H1 (cell line): ENCODE measurements at regions not wholly inside any gene's neighbourhood (a gene's known extent, or its start where the extent isn't known, plus 50 kb on each side); places are given as distances from the start of the nearest gene placed in this dataset.

Experiments
- CTCF ChIA-PET: fragments of 300-600 bp; sonication (Branson Sonifier 250); formaldehyde crosslinking; loops from one replicate; lab custom pipeline; 2021; ENCODE audit not compliant: partially characterized antibody; lab: Charles Lee
- POLR2A ChIA-PET: fragments of 300-600 bp; sonication (Branson Sonifier 250); formaldehyde crosslinking; loops from one replicate; lab custom pipeline; 2021; ENCODE audit warnings: inconsistent platforms; ENCODE audit not compliant: partially characterized antibody; lab: Charles Lee
- DNase-seq, 2 experiments: peaks; one replicate each; pipeline versions ENCODE4 v3.0.0 to v3.0.0-alpha.2; 2010 to 2022; ENCODE audit warnings: low spot score in 2 of 2, low read depth in 1 of 2, mixed read lengths in 1 of 2
- FAIRE-seq: peaks from 2 replicates; lab custom pipeline; 2011; peaks lifted over from hg19 to GRCh38; lab: Jason Lieb, UNC
- H2AFZ ChIP-seq: 2 replicates; pipeline ENCODE4 v1.8.1; 2012; ENCODE audit warnings: low read length, inconsistent platforms
- H2AK5ac ChIP-seq: 2 replicates; pipeline ENCODE4 v1.6.1; 2013; ENCODE audit warnings: low read depth, low read length
- H2BK120ac ChIP-seq: replicated peaks from 2 replicates; pipeline ENCODE3; 2013; ENCODE audit warnings: low read depth, low read length, inconsistent platforms
- H2BK12ac ChIP-seq: 2 replicates; pipeline ENCODE4 v1.6.1; 2013; ENCODE audit warnings: low read depth, low read length
- H2BK15ac ChIP-seq: 2 replicates; pipeline ENCODE4 v1.6.1; 2013; ENCODE audit warnings: low read length
- H2BK20ac ChIP-seq: 2 replicates; pipeline ENCODE4 v1.6.1; 2013; ENCODE audit warnings: low read length
- H2BK5ac ChIP-seq: 2 replicates; pipeline ENCODE4 v1.6.1; 2013; ENCODE audit warnings: low read depth, low read length
- H3K14ac ChIP-seq: 2 replicates; pipeline ENCODE4 v1.6.1; 2013; ENCODE audit warnings: inconsistent platforms; ENCODE audit not compliant: insufficient read length
- H3K18ac ChIP-seq: 2 replicates; pipeline ENCODE4 v1.6.1; 2013; ENCODE audit warnings: low read length; ENCODE audit errors: extremely low read depth
- H3K23ac ChIP-seq: 2 replicates; pipeline ENCODE4 v1.6.1; 2013; ENCODE audit warnings: inconsistent platforms; ENCODE audit not compliant: insufficient read length
- H3K23me2 ChIP-seq: 2 replicates; pipeline ENCODE4 v1.6.1; 2013; ENCODE audit warnings: low read depth, low read length
- H3K27ac ChIP-seq: 2 replicates; pipeline ENCODE4 v1.6.1; 2011; ENCODE audit warnings: low read depth, low read length, inconsistent platforms
- H3K27me3 ChIP-seq, 4 experiments: replicated peaks in 1 of 4; 1 replicate in 1 of 4; 2 replicates in 3 of 4; pipeline versions ENCODE4 v1.6.1 to v1.8.1; 2011 to 2013; ENCODE audit warnings: low read length in 3 of 4, mild to moderate bottlenecking in 3 of 4, inconsistent platforms in 2 of 4, mixed read lengths in 2 of 4, moderate library complexity in 1 of 4; ENCODE audit not compliant: control insufficient read depth in 3 of 4, insufficient read depth in 3 of 4; ENCODE audit errors: extremely low read depth in 1 of 4
- H3K36me3 ChIP-seq, 4 experiments: 2 replicates each; pipeline versions ENCODE4 v1.6.1 to v1.8.1; 2011 to 2013; ENCODE audit warnings: mild to moderate bottlenecking in 4 of 4, low read length in 3 of 4, moderate library complexity in 2 of 4, control low read depth in 1 of 4, inconsistent platforms in 1 of 4; ENCODE audit not compliant: insufficient read depth in 4 of 4, control insufficient read depth in 2 of 4
- H3K4ac ChIP-seq: replicated peaks from 2 replicates; pipeline ENCODE3; 2013; ENCODE audit warnings: low read length, low read depth, mixed read lengths, inconsistent platforms; ENCODE audit not compliant: insufficient read length
- H3K4me1 ChIP-seq, 4 experiments: replicated peaks in 1 of 4; 1 replicate in 1 of 4; 2 replicates in 3 of 4; pipeline versions ENCODE4 v1.6.1 to v1.8.1; 2011 to 2013; ENCODE audit warnings: low read length in 3 of 4, inconsistent platforms in 2 of 4, mixed read lengths in 1 of 4; ENCODE audit not compliant: insufficient read depth in 4 of 4, control insufficient read depth in 3 of 4
- H3K4me2 ChIP-seq, 2 experiments: 2 replicates each; pipeline versions ENCODE4 v1.6.1 to v1.8.1; 2011 to 2013; ENCODE audit warnings: low read depth in 2 of 2, low read length in 2 of 2, control low read depth in 1 of 2, inconsistent platforms in 1 of 2, mild to moderate bottlenecking in 1 of 2; ENCODE audit not compliant: insufficient read depth in 1 of 2
- H3K4me3 ChIP-seq, 4 experiments: fragments of 200-600, 300-600 bp in 1 of 4; sonication (generic), shearing (Covaris generic), sonication (Bioruptor Twin) in 1 of 4; 2 replicates each; pipeline versions ENCODE4 v1.5.1 to v1.8.1; 2011 to 2016; ENCODE audit warnings: low read length in 4 of 4, low read depth in 3 of 4, control low read depth in 2 of 4, inconsistent platforms in 2 of 4, mild to moderate bottlenecking in 2 of 4, mixed read lengths in 1 of 4, moderate library complexity in 1 of 4; ENCODE audit not compliant: insufficient read depth in 2 of 4; ENCODE audit errors: extremely low read depth in 1 of 4
- H3K56ac ChIP-seq: replicated peaks from 2 replicates; pipeline ENCODE3; 2013; ENCODE audit warnings: low read depth, mild to moderate bottlenecking, mixed read lengths, low read length, inconsistent platforms; ENCODE audit not compliant: insufficient read length
- H3K79me1 ChIP-seq: 2 replicates; pipeline ENCODE4 v1.6.1; 2013; ENCODE audit warnings: low read depth, low read length, control low read depth
- H3K79me2 ChIP-seq, 2 experiments: 2 replicates each; pipeline versions ENCODE4 v1.6.1 to v1.8.1; 2012 to 2013; ENCODE audit warnings: low read length in 2 of 2, mild to moderate bottlenecking in 2 of 2, inconsistent platforms in 1 of 2; ENCODE audit not compliant: insufficient read depth in 2 of 2, control insufficient read depth in 1 of 2
- H3K9ac ChIP-seq, 4 experiments: replicated peaks in 1 of 4; 1 replicate in 1 of 4; 2 replicates in 3 of 4; pipeline versions ENCODE4 v1.6.1 to v1.8.1; 2011 to 2013; ENCODE audit warnings: low read depth in 3 of 4, low read length in 3 of 4, control low read depth in 2 of 4, mild to moderate bottlenecking in 2 of 4, moderate library complexity in 2 of 4, inconsistent platforms in 1 of 4; ENCODE audit errors: extremely low read depth in 1 of 4
- H3K9me3 ChIP-seq, 2 experiments: 2 replicates each; pipeline versions ENCODE4 v1.6.1 to v1.8.1; 2012 to 2013; ENCODE audit warnings: mild to moderate bottlenecking in 2 of 2, moderate library complexity in 2 of 2, control low read depth in 1 of 2, inconsistent platforms in 1 of 2, low read depth in 1 of 2, low read length in 1 of 2, mixed read lengths in 1 of 2; ENCODE audit not compliant: insufficient read depth in 2 of 2
- H4K20me1 ChIP-seq, 2 experiments: replicated peaks in 1 of 2; 2 replicates each; pipeline versions ENCODE3 to v1.8.1; 2011 to 2013; ENCODE audit warnings: inconsistent platforms in 2 of 2, low read length in 2 of 2, mild to moderate bottlenecking in 1 of 2; ENCODE audit not compliant: insufficient read depth in 2 of 2, control insufficient read depth in 1 of 2
- H4K5ac ChIP-seq: 2 replicates; pipeline ENCODE4 v1.6.1; 2013; ENCODE audit warnings: low read length, low read depth, mixed read lengths, inconsistent platforms; ENCODE audit not compliant: insufficient read length
- H4K8ac ChIP-seq: 2 replicates; pipeline ENCODE4 v1.8.0; 2013; ENCODE audit warnings: mild to moderate bottlenecking, moderate library complexity, low read length, inconsistent platforms; ENCODE audit not compliant: insufficient read depth; ENCODE audit errors: extremely low read depth
- H4K91ac ChIP-seq: replicated peaks from 2 replicates; pipeline ENCODE3; 2013; ENCODE audit warnings: low read length, mixed read lengths, inconsistent platforms; ENCODE audit not compliant: insufficient read length
- WGBS, 2 experiments: shearing (Covaris generic) in 1 of 2; methylation state at CpG; one replicate each; pipeline versions ENCODE4 v1.1.6 to v1.1.7; 2013 to 2015; ENCODE audit warnings: low lambda C conversion rate in 2 of 2, mixed read lengths in 2 of 2, inconsistent platforms in 1 of 2, low coverage in 1 of 2, missing lambda C conversion rate in 1 of 2; ENCODE audit not compliant: insufficient replicate concordance in 2 of 2, insufficient coverage in 1 of 2, insufficient read length in 1 of 2; ENCODE audit errors: extremely low coverage in 1 of 2, missing lambda C conversion rate in 1 of 2; 5-methylcytosine and 5-hydroxymethylcytosine counted together
- TF ChIP-seq, protein P1 (sequence below): fragments of 300-600 bp; sonication (generic); IDR thresholded peaks from 2 replicates; pipeline ENCODE4 v1.7.1; 2012; ENCODE audit warnings: low read length, moderate library complexity, mild to moderate bottlenecking, inconsistent platforms; ENCODE audit not compliant: insufficient replicate concordance

DNA sequence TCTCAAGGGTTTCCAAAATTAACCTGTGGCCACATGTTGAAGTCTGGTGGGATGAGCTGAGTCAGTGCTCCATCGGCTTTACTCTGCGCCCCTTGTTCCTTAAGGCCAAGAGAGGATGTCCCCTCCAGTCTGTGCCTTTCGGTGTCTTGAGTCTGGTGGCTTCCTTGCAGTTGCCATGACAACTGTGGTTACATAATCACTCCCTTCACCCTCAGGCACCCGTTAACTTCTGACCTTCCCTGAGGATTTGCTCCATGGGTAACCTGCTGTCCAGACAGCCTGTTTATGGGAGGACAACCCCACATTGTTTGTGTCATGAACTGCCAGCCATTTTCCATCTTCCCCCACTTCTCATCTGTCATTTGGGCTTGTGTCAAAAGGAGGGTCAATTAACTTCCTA lies 401.1 kb upstream of the LCORL start:
- H2AFZ ChIP-seq: no peak overlapping the region
- H3K14ac ChIP-seq: no peak overlapping the region
- H3K9ac ChIP-seq: no peak overlapping the region
- no peaks in the 10 kb centered on the region for H3K23me2 ChIP-seq
- no peak overlapping the region for H2AK5ac ChIP-seq
- H3K4me1 ChIP-seq: no peaks in the 10 kb centered on the region
- no peaks in the 10 kb centered on the region for H3K79me1 ChIP-seq
- no peak overlapping the region for H3K4me3 ChIP-seq
- 90% methylated on average over 4 of the region's 4 CpGs; no CpG with 5 or more reads in 1 of the 2 experiments for WGBS, 2 experiments
- H3K18ac ChIP-seq: no peak overlapping the region
- H3K4ac ChIP-seq: no peak overlapping the region
- FAIRE-seq (no peak), DNase-seq (no peak)
- no peak overlapping the region for H4K91ac ChIP-seq
- no peak overlapping the region for H2BK20ac ChIP-seq
- H2BK5ac ChIP-seq: no peak overlapping the region
- no peak overlapping the region for H4K5ac ChIP-seq
- H3K4me2 ChIP-seq: no peak overlapping the region
- H3K9me3 ChIP-seq: peaks cover 60 to 83% of the 10 kb centered on the region in 2 experiments
- no peak overlapping the region for H3K27ac ChIP-seq
- H2BK15ac ChIP-seq: no peak overlapping the region
- H3K79me2 ChIP-seq: no peaks in the 10 kb centered on the region
- no peak overlapping the region for H3K56ac ChIP-seq
- no peak overlapping the region for H2BK12ac ChIP-seq
- H4K8ac ChIP-seq: no peak overlapping the region
- H3K27me3 ChIP-seq: no peaks in the 10 kb centered on the region
- H2BK120ac ChIP-seq: no peak overlapping the region
- H3K23ac ChIP-seq: no peak overlapping the region
- CTCF ChIA-PET: no interaction called here
- no peaks in the 10 kb centered on the region for H4K20me1 ChIP-seq
- POLR2A ChIA-PET: no interaction called here
- no peaks in the 10 kb centered on the region for H3K36me3 ChIP-seq
- TF ChIP-seq, protein P1, sequence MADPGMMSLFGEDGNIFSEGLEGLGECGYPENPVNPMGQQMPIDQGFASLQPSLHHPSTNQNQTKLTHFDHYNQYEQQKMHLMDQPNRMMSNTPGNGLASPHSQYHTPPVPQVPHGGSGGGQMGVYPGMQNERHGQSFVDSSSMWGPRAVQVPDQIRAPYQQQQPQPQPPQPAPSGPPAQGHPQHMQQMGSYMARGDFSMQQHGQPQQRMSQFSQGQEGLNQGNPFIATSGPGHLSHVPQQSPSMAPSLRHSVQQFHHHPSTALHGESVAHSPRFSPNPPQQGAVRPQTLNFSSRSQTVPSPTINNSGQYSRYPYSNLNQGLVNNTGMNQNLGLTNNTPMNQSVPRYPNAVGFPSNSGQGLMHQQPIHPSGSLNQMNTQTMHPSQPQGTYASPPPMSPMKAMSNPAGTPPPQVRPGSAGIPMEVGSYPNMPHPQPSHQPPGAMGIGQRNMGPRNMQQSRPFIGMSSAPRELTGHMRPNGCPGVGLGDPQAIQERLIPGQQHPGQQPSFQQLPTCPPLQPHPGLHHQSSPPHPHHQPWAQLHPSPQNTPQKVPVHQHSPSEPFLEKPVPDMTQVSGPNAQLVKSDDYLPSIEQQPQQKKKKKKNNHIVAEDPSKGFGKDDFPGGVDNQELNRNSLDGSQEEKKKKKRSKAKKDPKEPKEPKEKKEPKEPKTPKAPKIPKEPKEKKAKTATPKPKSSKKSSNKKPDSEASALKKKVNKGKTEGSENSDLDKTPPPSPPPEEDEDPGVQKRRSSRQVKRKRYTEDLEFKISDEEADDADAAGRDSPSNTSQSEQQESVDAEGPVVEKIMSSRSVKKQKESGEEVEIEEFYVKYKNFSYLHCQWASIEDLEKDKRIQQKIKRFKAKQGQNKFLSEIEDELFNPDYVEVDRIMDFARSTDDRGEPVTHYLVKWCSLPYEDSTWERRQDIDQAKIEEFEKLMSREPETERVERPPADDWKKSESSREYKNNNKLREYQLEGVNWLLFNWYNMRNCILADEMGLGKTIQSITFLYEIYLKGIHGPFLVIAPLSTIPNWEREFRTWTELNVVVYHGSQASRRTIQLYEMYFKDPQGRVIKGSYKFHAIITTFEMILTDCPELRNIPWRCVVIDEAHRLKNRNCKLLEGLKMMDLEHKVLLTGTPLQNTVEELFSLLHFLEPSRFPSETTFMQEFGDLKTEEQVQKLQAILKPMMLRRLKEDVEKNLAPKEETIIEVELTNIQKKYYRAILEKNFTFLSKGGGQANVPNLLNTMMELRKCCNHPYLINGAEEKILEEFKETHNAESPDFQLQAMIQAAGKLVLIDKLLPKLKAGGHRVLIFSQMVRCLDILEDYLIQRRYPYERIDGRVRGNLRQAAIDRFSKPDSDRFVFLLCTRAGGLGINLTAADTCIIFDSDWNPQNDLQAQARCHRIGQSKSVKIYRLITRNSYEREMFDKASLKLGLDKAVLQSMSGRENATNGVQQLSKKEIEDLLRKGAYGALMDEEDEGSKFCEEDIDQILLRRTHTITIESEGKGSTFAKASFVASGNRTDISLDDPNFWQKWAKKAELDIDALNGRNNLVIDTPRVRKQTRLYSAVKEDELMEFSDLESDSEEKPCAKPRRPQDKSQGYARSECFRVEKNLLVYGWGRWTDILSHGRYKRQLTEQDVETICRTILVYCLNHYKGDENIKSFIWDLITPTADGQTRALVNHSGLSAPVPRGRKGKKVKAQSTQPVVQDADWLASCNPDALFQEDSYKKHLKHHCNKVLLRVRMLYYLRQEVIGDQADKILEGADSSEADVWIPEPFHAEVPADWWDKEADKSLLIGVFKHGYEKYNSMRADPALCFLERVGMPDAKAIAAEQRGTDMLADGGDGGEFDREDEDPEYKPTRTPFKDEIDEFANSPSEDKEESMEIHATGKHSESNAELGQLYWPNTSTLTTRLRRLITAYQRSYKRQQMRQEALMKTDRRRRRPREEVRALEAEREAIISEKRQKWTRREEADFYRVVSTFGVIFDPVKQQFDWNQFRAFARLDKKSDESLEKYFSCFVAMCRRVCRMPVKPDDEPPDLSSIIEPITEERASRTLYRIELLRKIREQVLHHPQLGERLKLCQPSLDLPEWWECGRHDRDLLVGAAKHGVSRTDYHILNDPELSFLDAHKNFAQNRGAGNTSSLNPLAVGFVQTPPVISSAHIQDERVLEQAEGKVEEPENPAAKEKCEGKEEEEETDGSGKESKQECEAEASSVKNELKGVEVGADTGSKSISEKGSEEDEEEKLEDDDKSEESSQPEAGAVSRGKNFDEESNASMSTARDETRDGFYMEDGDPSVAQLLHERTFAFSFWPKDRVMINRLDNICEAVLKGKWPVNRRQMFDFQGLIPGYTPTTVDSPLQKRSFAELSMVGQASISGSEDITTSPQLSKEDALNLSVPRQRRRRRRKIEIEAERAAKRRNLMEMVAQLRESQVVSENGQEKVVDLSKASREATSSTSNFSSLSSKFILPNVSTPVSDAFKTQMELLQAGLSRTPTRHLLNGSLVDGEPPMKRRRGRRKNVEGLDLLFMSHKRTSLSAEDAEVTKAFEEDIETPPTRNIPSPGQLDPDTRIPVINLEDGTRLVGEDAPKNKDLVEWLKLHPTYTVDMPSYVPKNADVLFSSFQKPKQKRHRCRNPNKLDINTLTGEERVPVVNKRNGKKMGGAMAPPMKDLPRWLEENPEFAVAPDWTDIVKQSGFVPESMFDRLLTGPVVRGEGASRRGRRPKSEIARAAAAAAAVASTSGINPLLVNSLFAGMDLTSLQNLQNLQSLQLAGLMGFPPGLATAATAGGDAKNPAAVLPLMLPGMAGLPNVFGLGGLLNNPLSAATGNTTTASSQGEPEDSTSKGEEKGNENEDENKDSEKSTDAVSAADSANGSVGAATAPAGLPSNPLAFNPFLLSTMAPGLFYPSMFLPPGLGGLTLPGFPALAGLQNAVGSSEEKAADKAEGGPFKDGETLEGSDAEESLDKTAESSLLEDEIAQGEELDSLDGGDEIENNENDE: no peak
